PFSK-1 (cell line): ENCODE measurements at regions not wholly inside any gene's neighbourhood (a gene's known extent, or its start where the extent isn't known, plus 50 kb on each side); places are given as distances from the start of the nearest gene placed in this dataset.

Source experiments
- POLR2AphosphoS5 ChIP-seq: IDR thresholded peaks from 2 replicates; pipeline ENCODE4 v1.6.1; 2012; ENCODE audit warnings: low read depth, mild to moderate bottlenecking, control low read depth, low read length, moderate library complexity
- TF ChIP-seq, protein P1 (sequence below), 2 experiments: IDR thresholded peaks; 2 replicates each; pipeline versions ENCODE4 v1.6.1 to v1.8.0; 2011 to 2012; ENCODE audit warnings: low read depth in 2 of 2, low read length in 2 of 2, control low read depth in 1 of 2, inconsistent platforms in 1 of 2, mild to moderate bottlenecking in 1 of 2, moderate library complexity in 1 of 2; ENCODE audit not compliant: insufficient read depth in 1 of 2

DNA sequence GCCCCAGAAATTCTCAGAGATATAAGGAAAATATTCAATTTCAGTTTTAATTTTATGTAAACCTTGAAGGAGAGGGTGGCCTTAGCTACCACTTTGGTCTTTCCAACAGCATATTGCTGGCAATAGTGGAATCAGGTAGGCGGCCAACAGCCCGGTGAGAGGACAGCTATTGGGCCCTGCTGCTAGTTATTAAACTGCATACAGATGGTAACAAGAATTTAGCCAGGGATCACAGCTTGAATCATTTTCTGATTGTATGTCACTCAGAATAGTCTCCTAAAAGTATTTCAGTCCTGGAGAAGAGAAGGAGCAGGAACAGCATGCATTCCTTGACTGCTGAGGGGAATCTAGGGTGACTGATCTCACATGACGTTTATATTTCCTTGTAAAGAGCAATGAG is 261.4 kb upstream of the SMIM30 start:
- TF ChIP-seq POLR2AphosphoS5, result no peak
- TF ChIP-seq, protein P1, sequence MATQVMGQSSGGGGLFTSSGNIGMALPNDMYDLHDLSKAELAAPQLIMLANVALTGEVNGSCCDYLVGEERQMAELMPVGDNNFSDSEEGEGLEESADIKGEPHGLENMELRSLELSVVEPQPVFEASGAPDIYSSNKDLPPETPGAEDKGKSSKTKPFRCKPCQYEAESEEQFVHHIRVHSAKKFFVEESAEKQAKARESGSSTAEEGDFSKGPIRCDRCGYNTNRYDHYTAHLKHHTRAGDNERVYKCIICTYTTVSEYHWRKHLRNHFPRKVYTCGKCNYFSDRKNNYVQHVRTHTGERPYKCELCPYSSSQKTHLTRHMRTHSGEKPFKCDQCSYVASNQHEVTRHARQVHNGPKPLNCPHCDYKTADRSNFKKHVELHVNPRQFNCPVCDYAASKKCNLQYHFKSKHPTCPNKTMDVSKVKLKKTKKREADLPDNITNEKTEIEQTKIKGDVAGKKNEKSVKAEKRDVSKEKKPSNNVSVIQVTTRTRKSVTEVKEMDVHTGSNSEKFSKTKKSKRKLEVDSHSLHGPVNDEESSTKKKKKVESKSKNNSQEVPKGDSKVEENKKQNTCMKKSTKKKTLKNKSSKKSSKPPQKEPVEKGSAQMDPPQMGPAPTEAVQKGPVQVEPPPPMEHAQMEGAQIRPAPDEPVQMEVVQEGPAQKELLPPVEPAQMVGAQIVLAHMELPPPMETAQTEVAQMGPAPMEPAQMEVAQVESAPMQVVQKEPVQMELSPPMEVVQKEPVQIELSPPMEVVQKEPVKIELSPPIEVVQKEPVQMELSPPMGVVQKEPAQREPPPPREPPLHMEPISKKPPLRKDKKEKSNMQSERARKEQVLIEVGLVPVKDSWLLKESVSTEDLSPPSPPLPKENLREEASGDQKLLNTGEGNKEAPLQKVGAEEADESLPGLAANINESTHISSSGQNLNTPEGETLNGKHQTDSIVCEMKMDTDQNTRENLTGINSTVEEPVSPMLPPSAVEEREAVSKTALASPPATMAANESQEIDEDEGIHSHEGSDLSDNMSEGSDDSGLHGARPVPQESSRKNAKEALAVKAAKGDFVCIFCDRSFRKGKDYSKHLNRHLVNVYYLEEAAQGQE (IDR thresholded peaks at IDR 0.05; ENCODE audit: insufficient read depth in 1 of 2, low read depth in 2 of 2, low read length in 2 of 2), result no peak
